GM18508 (cell line): ENCODE measurements at regions not wholly inside any gene's neighbourhood (a gene's known extent, or its start where the extent isn't known, plus 50 kb on each side); places are given as distances from the start of the nearest gene placed in this dataset.

Experiments
- ATAC-seq: cut with Tn5 transposase; IDR thresholded peaks from one replicate; pipeline ENCODE4 v1.9.1; 2021; ENCODE audit warnings: moderate number of reproducible peaks; ENCODE audit not compliant: insufficient read depth, unreplicated experiment

GRCh38 chr22:49593509-49593908 lies 234.2 kb downstream of the BRD1 start:
- ATAC-seq = no peak

GRCh38 chr22:49592780-49593501 lies 234.7 kb downstream of the BRD1 start:
- ATAC-seq = no peak

DNA sequence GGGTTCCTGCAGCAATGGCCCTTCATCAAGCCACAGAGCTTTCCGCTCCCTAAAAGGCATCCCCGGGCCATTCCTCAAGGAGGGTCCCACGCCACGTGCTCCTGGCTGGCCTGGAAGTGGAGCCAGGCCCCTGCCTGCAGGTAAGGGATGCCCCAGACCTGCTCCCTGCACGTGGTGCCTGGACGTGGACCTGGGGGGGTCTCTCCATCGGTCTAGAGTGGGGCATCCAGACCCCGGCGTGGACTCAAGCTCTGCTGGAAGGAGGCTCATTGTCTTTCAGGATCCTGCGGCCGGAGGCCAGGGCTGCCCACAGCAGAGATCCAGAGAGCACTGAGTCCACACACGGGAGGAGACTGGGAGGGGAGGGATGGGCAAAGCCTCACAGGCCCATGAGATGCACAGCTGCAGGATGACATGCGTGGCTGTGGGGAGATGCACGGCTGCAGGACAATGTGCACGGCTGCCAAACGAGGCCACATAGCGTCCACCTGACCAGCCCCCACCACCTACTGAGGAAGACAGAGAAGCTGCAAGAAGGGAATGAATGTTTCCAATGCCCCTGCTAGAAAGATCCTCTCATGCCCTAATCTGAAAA lies 236.7 kb downstream of the BRD1 start:
- no peak for ATAC-seq

GRCh38 chr22:49590381-49590780 lies 237.3 kb downstream of the BRD1 start:
- ATAC-seq = no peak

GRCh38 chr22:49589811-49590210 lies 237.9 kb downstream of the BRD1 start:
- no peak for ATAC-seq

GRCh38 chr22:49589301-49589700 lies 238.4 kb downstream of the BRD1 start:
- no peak for ATAC-seq

- ATAC-seq = no peak
These were observed 238.9 kb downstream of the BRD1 start for GRCh38 chr22:49588739-49589138.

- ATAC-seq = no peak
These were observed 239.7 kb downstream of the BRD1 start for GRCh38 chr22:49587987-49588386.

DNA sequence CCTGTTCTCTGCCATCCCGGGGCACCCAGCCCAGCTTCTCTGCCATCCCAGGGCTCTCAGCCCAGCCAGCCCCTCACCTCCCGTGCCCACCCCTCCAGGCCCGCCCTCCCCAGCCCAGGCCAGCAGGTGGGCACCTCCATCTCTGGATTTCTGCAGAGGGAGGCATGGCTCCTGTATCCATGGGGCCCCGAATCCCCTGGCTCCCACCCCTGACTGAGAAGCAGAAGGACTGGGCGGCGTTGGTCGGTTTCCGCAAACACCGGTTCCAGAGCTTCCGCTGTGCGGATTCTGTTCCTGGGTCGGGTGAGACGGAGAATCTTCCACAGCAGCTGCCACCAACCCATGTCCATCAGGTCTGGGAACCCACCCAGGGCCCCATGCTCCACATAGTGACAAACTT lies 240.3 kb downstream of the BRD1 start:
- ATAC-seq = no peak

GRCh38 chr22:49586873-49587272 lies 240.8 kb downstream of the BRD1 start:
- ATAC-seq = no peak

GRCh38 chr22:49586244-49586748 lies 241.4 kb downstream of the BRD1 start:
- no peak for ATAC-seq

GRCh38 chr22:49585461-49586243 lies 242.0 kb downstream of the BRD1 start:
- ATAC-seq = no peak

DNA sequence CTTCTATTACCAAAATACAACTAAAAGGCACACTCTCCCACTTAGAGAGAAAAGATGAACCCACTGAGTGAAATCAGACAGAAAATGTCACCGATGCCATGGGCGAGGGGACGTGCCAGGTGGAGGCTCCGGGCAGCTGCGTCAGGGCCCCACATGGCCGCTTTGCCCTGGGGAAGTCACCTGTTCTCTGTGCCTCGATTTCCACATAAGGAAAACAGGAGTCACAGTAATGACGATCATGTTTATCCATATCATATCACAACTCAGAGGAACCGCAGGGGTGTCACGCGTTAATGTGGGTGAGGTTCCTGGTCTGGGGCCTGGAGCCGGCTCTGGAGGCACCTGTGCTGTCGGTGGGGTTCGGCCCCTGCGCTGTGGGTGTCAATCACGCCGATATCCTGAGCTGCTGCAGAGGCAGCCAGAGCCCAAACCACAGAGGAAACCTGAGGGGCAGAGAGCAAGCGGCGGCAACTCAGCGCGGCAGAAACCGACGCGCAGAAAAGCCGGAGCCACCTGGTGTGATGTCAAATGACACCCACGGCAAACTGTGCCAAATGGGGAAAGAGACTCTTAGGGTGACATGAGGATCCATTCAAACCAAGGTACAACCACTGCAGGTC lies 243.7 kb downstream of the BRD1 start:
- no peak for ATAC-seq

- no peak for ATAC-seq
These were observed 244.3 kb downstream of the BRD1 start for GRCh38 chr22:49583341-49583740.

GRCh38 chr22:49582678-49583077 lies 245.0 kb downstream of the BRD1 start:
- ATAC-seq = no peak

DNA sequence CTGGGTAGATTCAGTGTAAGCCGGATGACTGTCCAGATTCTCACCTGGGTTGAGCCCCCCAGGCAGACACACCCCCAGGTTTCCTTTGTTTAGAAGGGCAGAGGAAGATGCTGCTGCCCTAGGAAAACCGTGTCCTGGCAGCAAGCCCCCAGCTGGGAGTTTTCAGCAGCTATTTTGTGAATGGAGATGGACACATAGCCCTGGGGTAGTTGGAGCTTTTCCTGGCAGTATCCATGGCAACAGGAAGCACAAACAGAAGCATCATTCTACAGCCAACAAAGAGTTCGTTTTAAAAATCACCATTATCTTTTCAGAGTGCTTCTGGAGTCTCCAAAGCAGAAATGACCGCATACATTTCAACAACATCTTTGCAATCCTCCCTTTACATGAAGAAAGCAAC lies 245.5 kb downstream of the BRD1 start:
- no peak for ATAC-seq

DNA sequence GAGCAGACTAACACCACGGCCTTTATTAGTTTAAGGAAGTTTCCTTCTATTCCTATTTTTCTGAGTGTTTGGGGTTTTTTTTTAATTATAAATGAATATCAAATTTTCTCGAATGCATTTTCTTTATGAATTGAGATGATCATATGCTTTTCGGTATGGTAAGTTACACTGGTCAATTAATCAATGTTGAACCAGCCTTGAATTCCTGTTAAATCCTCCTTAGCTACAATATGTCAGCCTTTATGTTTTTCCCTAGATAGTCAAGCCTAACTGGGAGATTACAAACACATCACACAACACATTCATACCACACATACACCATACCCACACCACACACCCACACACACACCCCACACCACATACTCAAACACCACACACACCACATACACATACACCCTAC lies 247.6 kb downstream of the BRD1 start:
- no peak for ATAC-seq

DNA sequence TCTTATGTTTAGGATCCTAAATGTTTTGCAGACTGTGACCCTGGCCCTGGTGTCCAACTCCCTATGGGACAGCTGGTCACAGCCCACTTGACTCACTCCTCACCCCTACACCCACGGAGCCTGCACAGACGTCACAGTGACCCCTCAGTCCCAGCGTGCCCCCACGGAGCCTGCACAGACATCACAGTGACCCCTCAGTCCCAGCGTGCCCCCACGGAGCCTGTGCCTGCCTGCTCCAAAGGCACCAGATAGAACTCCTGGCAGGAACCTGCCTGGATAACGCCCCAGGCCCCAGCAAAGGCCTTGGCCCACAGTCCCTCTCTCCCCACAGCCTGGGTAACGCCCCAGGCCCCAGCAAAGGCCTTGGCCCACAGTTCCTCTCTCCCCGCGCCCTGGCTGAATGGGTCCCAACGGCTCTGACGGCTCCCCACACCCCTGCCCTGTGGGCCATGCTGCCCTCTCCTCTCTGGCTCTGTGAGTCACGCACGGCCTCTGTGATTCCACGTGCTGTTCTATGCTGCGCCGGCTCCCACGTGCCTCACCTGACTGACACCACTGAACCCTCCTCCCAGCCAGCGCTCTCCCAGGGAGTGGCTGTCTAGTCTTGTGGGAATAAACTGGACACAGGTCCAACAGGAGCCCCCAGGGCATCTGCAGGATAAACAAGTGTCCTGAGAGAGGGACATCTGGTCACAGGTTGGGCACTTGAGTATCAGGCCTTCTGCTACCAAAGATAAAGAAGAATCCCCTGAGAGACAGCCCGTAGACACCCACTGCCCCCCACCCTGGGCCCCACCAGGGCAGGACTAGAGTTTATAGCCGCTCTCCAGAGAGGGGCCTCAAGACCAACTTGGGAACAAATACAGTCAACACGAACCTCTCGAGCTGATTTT lies 250.3 kb downstream of the BRD1 start:
- ATAC-seq = no peak

- no peak for ATAC-seq
These were observed 251.2 kb downstream of the BRD1 start for GRCh38 chr22:49576241-49577141.
